Gastroesophageal sphincter (tissue), 4 donors: ENCODE measurements at regions not wholly inside any gene's neighbourhood (a gene's known extent, or its start where the extent isn't known, plus 50 kb on each side); places are given as distances from the start of the nearest gene placed in this dataset.

Experiments used
- ATAC-seq: fragments of 150-250 bp; one replicate; pipeline ENCODE4 v1.9.1; 2016; ENCODE audit warnings: mild to moderate bottlenecking, moderate library complexity
- H3K27ac ChIP-seq, 4 donors: fragments of 200-600 bp; sonication (generic) in 3 of 4; 1 replicate in 3 of 4; 2 replicates in 1 of 4; pipeline ENCODE4 v1.5.1; 2016 to 2019
- H3K27me3 ChIP-seq: fragments of 200-600 bp; sonication (generic); one replicate; pipeline ENCODE4 v1.5.1; 2019
- H3K36me3 ChIP-seq, 2 donors: fragments of 200-600 bp; sonication (generic); one replicate each; pipeline ENCODE4 v1.5.1; 2019; ENCODE audit warnings: control low read depth in 1 of 2
- H3K4me1 ChIP-seq, 3 donors: fragments of 200-600 bp; sonication (generic); 1 replicate in 2 of 3; 2 replicates in 1 of 3; pipeline ENCODE4 v1.5.1; 2016 to 2019; ENCODE audit warnings: control low read depth in 2 of 3
- H3K4me3 ChIP-seq, 2 donors: fragments of 200-600 bp; sonication (generic); one replicate each; pipeline ENCODE4 v1.5.1; 2019; ENCODE audit warnings: mild to moderate bottlenecking in 1 of 2, moderate library complexity in 1 of 2
- H3K9me3 ChIP-seq, 3 donors: fragments of 200-600 bp; sonication (generic); one replicate each; pipeline ENCODE4 v1.5.1; 2017 to 2019; ENCODE audit warnings: control low read depth in 2 of 3
- EP300 ChIP-seq: sonication (generic); formaldehyde crosslinking; IDR thresholded peaks from one replicate; pipeline ENCODE4 v1.6.1; 2017; ENCODE audit warnings: antibody characterized with exemption, mild to moderate bottlenecking
- POLR2A ChIP-seq, 2 donors: fragments of 450-650 bp; IDR thresholded peaks; one replicate each; pipeline ENCODE4 v1.6.1; 2017; ENCODE audit warnings: antibody characterized with exemption in 2 of 2, mild to moderate bottlenecking in 2 of 2, moderate library complexity in 1 of 2
- POLR2AphosphoS5 ChIP-seq: sonication (generic); formaldehyde crosslinking; IDR thresholded peaks from one replicate; pipeline ENCODE4 v1.6.1; 2017; ENCODE audit warnings: antibody characterized with exemption
- WGBS, 2 donors: methylation state at CpG; one replicate each; pipeline ENCODE4 v1.1.5; 2018; ENCODE audit warnings: low coverage in 1 of 2; 5-methylcytosine and 5-hydroxymethylcytosine counted together
- TF ChIP-seq, protein P1 (sequence below), 4 experiments: fragments of 200-600 bp in 2 of 4; fragments of 450-650 bp in 2 of 4; sonication (generic) in 1 of 4; IDR thresholded peaks; one replicate each; pipeline ENCODE4 v1.5.1; 2017 to 2019; ENCODE audit warnings: antibody characterized with exemption in 4 of 4, mild to moderate bottlenecking in 2 of 4, moderate library complexity in 2 of 4

DNA sequence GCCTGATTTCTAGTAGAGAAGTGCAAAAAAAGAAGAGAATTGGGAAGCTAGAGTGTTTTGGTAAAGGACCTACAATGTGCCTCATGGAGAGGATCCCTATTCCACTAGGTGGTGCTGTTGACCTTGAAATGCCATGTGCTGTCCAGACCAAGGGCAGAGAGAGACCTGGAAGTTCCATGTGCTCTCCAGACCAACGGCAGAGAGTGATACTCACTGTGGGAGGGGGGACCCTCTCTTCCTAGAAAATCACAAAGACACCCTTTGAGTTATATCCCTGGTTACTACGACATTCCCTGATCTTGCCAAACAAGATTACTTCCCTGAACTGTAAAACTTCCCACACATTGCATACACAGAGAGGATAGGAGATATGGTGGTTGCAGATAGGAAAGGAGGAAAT is 212.7 kb upstream of the ZNF804B start:
- Histone ChIP-seq H3K36me3 (no peaks in the 10 kb centered on the region), H3K4me3 (no peak overlapping the region), H3K27me3 (no peaks in the 10 kb centered on the region), H3K27ac (no peak overlapping the region), H3K9me3 (peaks cover 0 to 14% (median 0%) of the 10 kb centered on the region in 3 donors), H3K4me1 (no peaks in the 10 kb centered on the region)
- TF ChIP-seq POLR2AphosphoS5, result no peak
- TF ChIP-seq, protein P1, sequence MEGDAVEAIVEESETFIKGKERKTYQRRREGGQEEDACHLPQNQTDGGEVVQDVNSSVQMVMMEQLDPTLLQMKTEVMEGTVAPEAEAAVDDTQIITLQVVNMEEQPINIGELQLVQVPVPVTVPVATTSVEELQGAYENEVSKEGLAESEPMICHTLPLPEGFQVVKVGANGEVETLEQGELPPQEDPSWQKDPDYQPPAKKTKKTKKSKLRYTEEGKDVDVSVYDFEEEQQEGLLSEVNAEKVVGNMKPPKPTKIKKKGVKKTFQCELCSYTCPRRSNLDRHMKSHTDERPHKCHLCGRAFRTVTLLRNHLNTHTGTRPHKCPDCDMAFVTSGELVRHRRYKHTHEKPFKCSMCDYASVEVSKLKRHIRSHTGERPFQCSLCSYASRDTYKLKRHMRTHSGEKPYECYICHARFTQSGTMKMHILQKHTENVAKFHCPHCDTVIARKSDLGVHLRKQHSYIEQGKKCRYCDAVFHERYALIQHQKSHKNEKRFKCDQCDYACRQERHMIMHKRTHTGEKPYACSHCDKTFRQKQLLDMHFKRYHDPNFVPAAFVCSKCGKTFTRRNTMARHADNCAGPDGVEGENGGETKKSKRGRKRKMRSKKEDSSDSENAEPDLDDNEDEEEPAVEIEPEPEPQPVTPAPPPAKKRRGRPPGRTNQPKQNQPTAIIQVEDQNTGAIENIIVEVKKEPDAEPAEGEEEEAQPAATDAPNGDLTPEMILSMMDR (IDR thresholded peaks at IDR 0.05), result peak in 1 of 4 experiments; percentile 14
- no peak for ATAC-seq
- 25 to 40% methylated on average over 1 to 2 of the region's 2 CpGs for WGBS, 2 donors

DNA sequence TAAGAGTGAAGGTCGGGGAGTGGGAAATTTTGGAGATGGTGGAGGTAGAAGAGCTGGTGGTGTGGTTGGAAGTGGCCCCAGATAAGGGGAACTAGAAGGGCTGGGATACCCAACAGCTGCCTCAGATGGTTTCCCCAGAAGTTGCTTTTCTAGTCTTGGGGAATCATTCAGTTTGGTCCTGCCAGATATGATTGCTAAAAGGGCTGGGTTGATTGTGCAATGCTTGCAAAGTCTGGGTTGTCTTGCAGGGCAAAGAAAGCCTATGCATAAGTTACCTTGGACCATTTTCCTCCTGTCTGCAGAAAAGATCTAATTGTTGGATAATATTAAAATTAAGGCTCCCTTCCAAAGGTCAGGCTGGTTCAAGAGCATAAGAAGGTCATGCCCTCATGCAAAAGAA is 213.8 kb upstream of the ZNF804B start:
- Histone ChIP-seq H3K9me3 (peaks cover 0 to 14% (median 0%) of the 10 kb centered on the region in 3 donors), H3K36me3 (no peaks in the 10 kb centered on the region), H3K27ac (no peak overlapping the region), H3K27me3 (no peaks in the 10 kb centered on the region), H3K4me1 (no peaks in the 10 kb centered on the region), H3K4me3 (no peak overlapping the region)
- TF ChIP-seq POLR2AphosphoS5, result no peak
- TF ChIP-seq POLR2A (IDR thresholded peaks at IDR 0.05), result no peak
- TF ChIP-seq, protein P1 (IDR thresholded peaks at IDR 0.05), result no peak
- TF ChIP-seq EP300, result no peak
- no peak for ATAC-seq
- WGBS, 2 donors, result 76% methylated on average over 1 of the region's 1 CpG; no CpG with 5 or more reads in 1 of the 2 donors

DNA sequence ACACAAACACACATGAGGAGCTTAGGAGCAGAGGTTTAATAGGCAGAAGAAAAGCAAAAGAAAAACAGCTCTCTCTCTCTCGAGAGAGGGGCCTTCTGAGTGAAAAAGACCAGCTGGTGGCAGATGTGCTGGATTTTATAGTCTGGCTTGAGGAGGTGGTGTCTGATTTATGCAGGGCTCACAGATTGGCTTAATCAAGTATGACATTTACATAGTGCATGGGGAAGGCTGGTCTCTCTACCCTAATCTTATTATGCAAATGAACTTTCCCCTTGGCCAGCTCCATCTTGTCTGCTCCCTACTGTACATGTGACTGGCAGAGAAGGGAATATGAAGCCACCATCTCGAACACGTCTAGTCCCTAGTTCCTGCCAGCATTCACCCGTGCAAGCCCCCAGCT is 219.5 kb upstream of the ZNF804B start:
- H3K27ac ChIP-seq, result no peak overlapping the region
- H3K9me3 ChIP-seq, result peaks cover 0 to 21% (median 0%) of the 10 kb centered on the region in 3 donors
- no peak for ATAC-seq
- no peaks in the 10 kb centered on the region for H3K27me3 ChIP-seq
- H3K4me3 ChIP-seq, result no peak overlapping the region
- WGBS, 2 donors, result 36 to 50% methylated on average over 2 to 3 of the region's 4 CpGs
- H3K4me1 ChIP-seq, result no peaks in the 10 kb centered on the region
- no peaks in the 10 kb centered on the region for H3K36me3 ChIP-seq
- no peak for TF ChIP-seq POLR2AphosphoS5
- TF ChIP-seq, protein P1 (IDR thresholded peaks at IDR 0.05), result no peak
- TF ChIP-seq POLR2A (IDR thresholded peaks at IDR 0.05), result no peak
- TF ChIP-seq EP300, result no peak

DNA sequence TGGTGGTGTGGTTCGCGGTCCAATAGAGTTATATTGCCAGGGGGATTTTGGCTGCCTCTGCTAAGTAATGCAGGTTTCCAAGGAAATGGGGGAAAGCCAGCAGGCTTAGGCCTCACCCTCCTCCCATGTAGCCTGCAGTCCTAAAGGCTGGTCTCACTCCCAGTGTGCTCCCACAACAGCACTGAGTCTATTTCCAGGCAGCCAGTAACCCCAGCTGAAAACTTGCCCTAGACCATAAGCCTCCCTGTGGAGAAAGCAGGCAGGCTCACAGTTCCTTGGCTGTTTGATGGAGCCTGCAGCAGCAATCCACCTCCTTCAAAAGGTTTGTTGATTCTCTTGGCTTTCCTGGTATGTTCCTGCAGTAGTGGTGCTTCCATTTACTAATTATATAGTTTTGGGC is 220.0 kb upstream of the ZNF804B start:
- no peak for ATAC-seq
- Histone ChIP-seq H3K4me3 (no peak overlapping the region), H3K9me3 (peaks cover 0 to 21% (median 0%) of the 10 kb centered on the region in 3 donors), H3K36me3 (no peaks in the 10 kb centered on the region), H3K27me3 (no peaks in the 10 kb centered on the region), H3K4me1 (no peaks in the 10 kb centered on the region), H3K27ac (no peak overlapping the region)
- TF ChIP-seq, protein P1 (IDR thresholded peaks at IDR 0.05), result no peak
- TF ChIP-seq POLR2AphosphoS5 (no peak), POLR2A (IDR thresholded peaks at IDR 0.05) (no peak), EP300 (no peak)
- no CpG with 5 or more reads among the region's 2 CpGs for WGBS, 2 donors

DNA sequence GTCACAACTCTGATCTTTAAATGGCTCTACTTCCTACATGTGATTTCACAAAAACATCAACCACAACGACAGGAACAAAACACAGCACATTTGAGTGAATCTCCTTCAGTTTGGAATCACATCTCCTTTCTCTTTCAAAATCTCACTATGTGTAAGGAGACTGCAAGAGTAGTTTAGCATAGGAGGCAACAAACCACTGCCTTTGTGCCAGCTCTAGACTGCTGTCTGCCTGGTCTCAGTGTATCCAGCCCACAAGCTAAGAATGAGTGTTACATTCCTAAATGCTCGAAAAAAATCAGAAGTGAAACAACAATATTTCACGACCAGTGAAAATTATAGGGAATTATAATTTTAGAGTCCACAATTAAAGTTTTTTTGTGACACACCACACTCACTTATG is 217.0 kb upstream of the STEAP4 start:
- no peak for ATAC-seq
- WGBS, 2 donors, result 61 to 68% methylated on average over 2 to 3 of the region's 3 CpGs
- Histone ChIP-seq H3K4me1 (no peaks in the 10 kb centered on the region), H3K27me3 (no peaks in the 10 kb centered on the region), H3K9me3 (no peaks in the 10 kb centered on the region), H3K27ac (no peak overlapping the region), H3K4me3 (no peak overlapping the region), H3K36me3 (no peaks in the 10 kb centered on the region)
- TF ChIP-seq POLR2A (IDR thresholded peaks at IDR 0.05), result no peak
- TF ChIP-seq POLR2AphosphoS5, result no peak
- TF ChIP-seq, protein P1 (IDR thresholded peaks at IDR 0.05), result no peak
